ENCODE measurements at regions not wholly inside any gene's neighbourhood (a gene's known extent, or its start where the extent isn't known, plus 50 kb on each side); places are given as distances from the start of the nearest gene placed in this dataset.
"Not testable (repeated sequence)": the region's sequence is repeated elsewhere in the genome, so short reads cannot be mapped to it uniquely, and the experiment has no call there.

DNA sequence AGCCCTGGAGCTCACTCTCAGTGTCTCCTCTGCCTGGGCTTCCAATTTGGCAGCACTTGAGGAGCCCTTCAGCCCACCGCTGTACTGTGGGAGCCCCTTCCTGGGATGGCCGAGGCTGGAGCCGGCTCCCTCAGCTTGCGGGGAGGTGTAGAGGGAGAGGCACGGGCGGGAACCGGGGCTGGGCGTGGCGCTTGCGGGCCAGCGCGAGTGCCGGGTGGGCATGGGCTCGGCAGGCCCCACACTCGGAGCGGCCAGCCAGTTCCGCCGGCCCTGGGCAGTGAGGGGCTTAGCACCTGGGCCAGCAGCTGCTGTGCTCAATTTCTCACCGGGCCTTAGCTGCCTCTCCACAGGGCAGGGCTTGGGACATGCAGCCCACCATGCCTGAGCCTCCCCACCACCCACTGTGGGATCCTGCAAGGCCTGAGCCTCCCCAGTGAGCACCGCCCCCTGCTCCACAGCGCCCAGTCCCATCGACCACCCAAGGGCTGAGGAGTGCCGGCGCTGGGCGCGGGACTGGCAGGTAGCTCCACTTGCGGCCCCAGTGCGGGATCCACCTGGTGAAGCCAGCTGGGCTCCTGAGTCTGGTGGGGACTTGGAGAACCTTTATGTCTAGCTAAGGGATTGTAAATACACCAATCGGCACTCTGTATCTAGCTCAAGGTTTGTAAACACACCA is 65.1 kb upstream of the ROPN1B start:
- not testable (repeated sequence) for TF ChIP-seq NFE2L1 (tag; IDR thresholded peaks at IDR 0.05; ENCODE audit: borderline replicate concordance, low read depth); EZH2 (IDR thresholded peaks at IDR 0.05; ENCODE audit: borderline replicate concordance, low read depth, low read length); MAFK (IDR thresholded peaks at IDR 0.05; ENCODE audit: low read length)

Measured in K562 (cell line).